ENCODE measurements at regions not wholly inside any gene's neighbourhood (a gene's known extent, or its start where the extent isn't known, plus 50 kb on each side); places are given as distances from the start of the nearest gene placed in this dataset.
"Not testable (repeated sequence)": the region's sequence is repeated elsewhere in the genome, so short reads cannot be mapped to it uniquely, and the experiment has no call there.

DNA sequence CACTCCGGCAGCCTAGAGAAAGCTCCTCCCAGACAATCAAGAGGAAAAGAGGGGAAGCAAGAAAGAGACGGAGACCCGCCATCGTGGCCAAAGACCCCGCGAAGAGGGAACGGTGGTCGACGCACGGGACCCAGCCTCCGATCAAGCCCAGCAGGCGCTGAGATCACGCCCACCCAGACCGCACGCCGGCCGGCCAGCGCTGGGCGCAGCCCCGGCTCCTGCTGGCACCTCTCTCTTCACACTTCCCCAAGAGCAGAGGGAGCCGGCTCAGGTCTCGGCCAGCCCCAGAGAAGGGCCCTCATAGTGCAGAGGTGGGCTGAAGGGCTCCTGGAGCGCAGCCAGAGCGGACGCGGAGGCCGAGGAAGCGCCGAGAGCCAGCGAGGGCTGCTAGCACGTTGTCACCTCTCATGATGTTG, 918.4 kb upstream of the ADAMTS5 start:
- H2AFZ ChIP-seq = no peak overlapping the region
- peaks cover 4% of the 10 kb centered on the region; the same call in 1 of the 3 replicates for H3K4me1 Mint-ChIP-seq
- H3K27me3 Mint-ChIP-seq (ENCODE audit: insufficient read depth, low read depth, poor library complexity) = peaks cover 2% of the 10 kb centered on the region
- no peak overlapping the region for H3K4me2 ChIP-seq
- H4K20me1 ChIP-seq (replicated peaks; ENCODE audit: insufficient read depth) = no peaks in the 10 kb centered on the region
- no peak for DNase-seq (ENCODE audit: low spot score)
- no peaks in the 10 kb centered on the region for H3K9me2 ChIP-seq (ENCODE audit: insufficient read depth)
- H3K9me3 Mint-ChIP-seq = peaks cover 5% of the 10 kb centered on the region; the same call in 1 of the 3 replicates
- no peak overlapping the region for H3K4me3 ChIP-seq
- H3K79me2 ChIP-seq (replicated peaks; ENCODE audit: insufficient read depth) = no peaks in the 10 kb centered on the region
- peaks cover 4% of the 10 kb centered on the region; the same call in 1 of the 2 replicates for H3K4me1 ChIP-seq (ENCODE audit: insufficient read depth)
- TF ChIP-seq STAT1 (IDR thresholded peaks at IDR 0.05; ENCODE audit: unreplicated experiment) (no peak), NANOG (IDR thresholded peaks at IDR 0.05; ENCODE audit: borderline replicate concordance) (no peak), ZNF331 (CRISPR knock-in tag; IDR thresholded peaks at IDR 0.05; ENCODE audit: low read depth) (no peak), JUNB (IDR thresholded peaks at IDR 0.05; ENCODE audit: unreplicated experiment) (no peak), CREB1 (CRISPR knock-in tag; IDR thresholded peaks at IDR 0.05; ENCODE audit: low read depth) (no peak), POLR2AphosphoS5 (IDR thresholded peaks at IDR 0.05; ENCODE audit: low read depth) (no peak), ZNF114 (CRISPR knock-in tag; IDR thresholded peaks at IDR 0.05) (no peak), EZH2phosphoT487 (IDR thresholded peaks at IDR 0.05; ENCODE audit: unreplicated experiment) (no peak)
- TF ChIP-seq, protein P1, sequence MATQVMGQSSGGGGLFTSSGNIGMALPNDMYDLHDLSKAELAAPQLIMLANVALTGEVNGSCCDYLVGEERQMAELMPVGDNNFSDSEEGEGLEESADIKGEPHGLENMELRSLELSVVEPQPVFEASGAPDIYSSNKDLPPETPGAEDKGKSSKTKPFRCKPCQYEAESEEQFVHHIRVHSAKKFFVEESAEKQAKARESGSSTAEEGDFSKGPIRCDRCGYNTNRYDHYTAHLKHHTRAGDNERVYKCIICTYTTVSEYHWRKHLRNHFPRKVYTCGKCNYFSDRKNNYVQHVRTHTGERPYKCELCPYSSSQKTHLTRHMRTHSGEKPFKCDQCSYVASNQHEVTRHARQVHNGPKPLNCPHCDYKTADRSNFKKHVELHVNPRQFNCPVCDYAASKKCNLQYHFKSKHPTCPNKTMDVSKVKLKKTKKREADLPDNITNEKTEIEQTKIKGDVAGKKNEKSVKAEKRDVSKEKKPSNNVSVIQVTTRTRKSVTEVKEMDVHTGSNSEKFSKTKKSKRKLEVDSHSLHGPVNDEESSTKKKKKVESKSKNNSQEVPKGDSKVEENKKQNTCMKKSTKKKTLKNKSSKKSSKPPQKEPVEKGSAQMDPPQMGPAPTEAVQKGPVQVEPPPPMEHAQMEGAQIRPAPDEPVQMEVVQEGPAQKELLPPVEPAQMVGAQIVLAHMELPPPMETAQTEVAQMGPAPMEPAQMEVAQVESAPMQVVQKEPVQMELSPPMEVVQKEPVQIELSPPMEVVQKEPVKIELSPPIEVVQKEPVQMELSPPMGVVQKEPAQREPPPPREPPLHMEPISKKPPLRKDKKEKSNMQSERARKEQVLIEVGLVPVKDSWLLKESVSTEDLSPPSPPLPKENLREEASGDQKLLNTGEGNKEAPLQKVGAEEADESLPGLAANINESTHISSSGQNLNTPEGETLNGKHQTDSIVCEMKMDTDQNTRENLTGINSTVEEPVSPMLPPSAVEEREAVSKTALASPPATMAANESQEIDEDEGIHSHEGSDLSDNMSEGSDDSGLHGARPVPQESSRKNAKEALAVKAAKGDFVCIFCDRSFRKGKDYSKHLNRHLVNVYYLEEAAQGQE (IDR thresholded peaks at IDR 0.05; ENCODE audit: unreplicated experiment) = no peak
- H3K27me3 ChIP-seq (ENCODE audit: insufficient read depth) = no peaks in the 10 kb centered on the region
- H3K4me3 Mint-ChIP-seq = no peak overlapping the region
- no peak for ATAC-seq
- H3F3A ChIP-seq (replicated peaks; ENCODE audit: low read depth) = no peaks in the 10 kb centered on the region
- H3K27ac ChIP-seq (ENCODE audit: low read depth) = no peak overlapping the region
- H3K27ac Mint-ChIP-seq = no peak overlapping the region
- H3K36me3 Mint-ChIP-seq (ENCODE audit: low read depth) = no peaks in the 10 kb centered on the region; the same call in 2 of the 3 replicates
- H3K36me3 ChIP-seq (ENCODE audit: insufficient read depth) = no peaks in the 10 kb centered on the region

DNA sequence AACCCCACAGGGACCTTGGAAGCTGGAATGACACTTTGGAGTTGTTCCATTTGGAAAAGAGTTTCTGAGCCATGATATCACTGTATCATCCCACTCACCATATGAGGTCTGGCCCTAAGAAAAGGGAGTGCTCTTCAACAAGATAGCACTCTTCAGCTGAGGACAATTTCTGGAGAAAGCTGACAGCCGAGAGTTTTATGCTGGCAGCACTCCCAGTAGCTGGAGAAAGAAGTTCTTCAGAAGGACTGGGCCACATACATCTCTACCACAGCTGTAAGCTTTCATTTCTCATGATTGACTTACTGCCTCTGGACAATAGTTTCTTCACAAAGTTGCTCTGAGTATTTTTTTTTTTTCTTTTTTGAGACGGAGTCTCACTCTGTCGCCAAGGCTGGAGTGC, 914.4 kb upstream of the ADAMTS5 start:
- DNase-seq (ENCODE audit: low spot score) = not testable (repeated sequence)

DNA sequence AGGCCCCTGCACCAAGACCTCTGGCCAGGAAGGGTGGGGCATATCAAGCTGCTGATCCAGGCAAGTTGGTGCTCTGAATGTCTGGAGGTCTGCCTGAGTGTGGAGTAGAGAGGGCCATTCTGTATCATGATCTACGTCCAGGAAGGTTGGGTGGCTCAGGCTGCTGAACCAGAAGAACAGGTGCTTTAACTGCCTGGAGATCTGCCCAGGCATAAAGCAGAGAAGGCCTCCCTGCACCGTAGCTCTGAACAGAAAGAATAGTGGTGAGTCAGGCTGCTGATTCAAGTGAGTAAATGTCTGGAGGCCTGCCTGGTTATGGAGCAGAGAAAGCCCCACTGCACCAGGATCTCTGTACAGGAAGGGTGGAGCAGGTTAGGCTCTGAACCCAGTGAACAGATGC, 905.5 kb upstream of the ADAMTS5 start:
- not testable (repeated sequence) for H3K36me3 ChIP-seq (ENCODE audit: insufficient read depth); H3K4me3 ChIP-seq; H2AFZ ChIP-seq; H3K4me3 Mint-ChIP-seq; H3K4me2 ChIP-seq; H3K9me2 ChIP-seq (ENCODE audit: insufficient read depth); H4K20me1 ChIP-seq (replicated peaks; ENCODE audit: insufficient read depth); H3K79me2 ChIP-seq (replicated peaks; ENCODE audit: insufficient read depth); H3K4me1 Mint-ChIP-seq; H3K27me3 ChIP-seq (ENCODE audit: insufficient read depth); H3K27me3 Mint-ChIP-seq (ENCODE audit: insufficient read depth, low read depth, poor library complexity); H3F3A ChIP-seq (replicated peaks; ENCODE audit: low read depth); DNase-seq (ENCODE audit: low spot score); H3K4me1 ChIP-seq (ENCODE audit: insufficient read depth); H3K27ac Mint-ChIP-seq; H3K27ac ChIP-seq (ENCODE audit: low read depth); ATAC-seq
- Mint-ChIP-seq H3K36me3 (ENCODE audit: low read depth) (peaks cover 24% of the 10 kb centered on the region), H3K9me3 (peaks cover 41% of the 10 kb centered on the region)

More for the DNA sequence above, 914.4 kb upstream of the ADAMTS5 start:
- not testable (repeated sequence) for H3K4me3 ChIP-seq; H3K4me1 ChIP-seq (ENCODE audit: insufficient read depth); H3K4me3 Mint-ChIP-seq; H3K4me2 ChIP-seq; H3K9me2 ChIP-seq (ENCODE audit: insufficient read depth); H3K27ac ChIP-seq (ENCODE audit: low read depth); H4K20me1 ChIP-seq (replicated peaks; ENCODE audit: insufficient read depth); H3F3A ChIP-seq (replicated peaks; ENCODE audit: low read depth); H3K27me3 ChIP-seq (ENCODE audit: insufficient read depth); H3K9me3 Mint-ChIP-seq; ATAC-seq; H3K4me1 Mint-ChIP-seq; H3K36me3 Mint-ChIP-seq (ENCODE audit: low read depth); H3K79me2 ChIP-seq (replicated peaks; ENCODE audit: insufficient read depth); H3K36me3 ChIP-seq (ENCODE audit: insufficient read depth); H3K27ac Mint-ChIP-seq; H2AFZ ChIP-seq; H3K27me3 Mint-ChIP-seq (ENCODE audit: insufficient read depth, low read depth, poor library complexity)

DNA sequence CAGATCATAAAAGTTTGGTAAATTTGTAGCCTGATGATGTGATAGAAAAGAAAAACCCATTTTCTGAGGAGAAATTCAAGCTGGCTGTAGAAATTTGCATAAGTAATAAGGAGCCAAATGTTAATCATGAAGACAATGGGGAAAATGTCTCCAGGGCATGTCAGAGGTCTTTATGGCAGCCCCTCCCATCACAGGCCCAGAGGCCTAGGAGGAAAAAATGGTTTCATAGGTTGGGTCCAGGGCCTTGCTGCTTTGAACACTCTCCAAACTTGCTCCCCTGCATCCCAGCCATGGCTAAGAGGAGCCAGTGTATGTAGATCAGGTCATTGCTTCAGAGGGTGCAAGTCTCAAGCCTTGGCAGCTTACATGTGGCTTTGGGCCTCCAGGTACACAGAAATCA, 903.9 kb upstream of the ADAMTS5 start:
- peaks cover 24% of the 10 kb centered on the region for H3K36me3 Mint-ChIP-seq (ENCODE audit: low read depth)
- H3K4me1 ChIP-seq (ENCODE audit: insufficient read depth); H3K27me3 ChIP-seq (ENCODE audit: insufficient read depth); H3K4me3 ChIP-seq; H3K9me2 ChIP-seq (ENCODE audit: insufficient read depth); DNase-seq (ENCODE audit: low spot score); H3K4me2 ChIP-seq; H3K27ac Mint-ChIP-seq; H2AFZ ChIP-seq; H3K36me3 ChIP-seq (ENCODE audit: insufficient read depth); H3K4me3 Mint-ChIP-seq; H3K27ac ChIP-seq (ENCODE audit: low read depth); H3K27me3 Mint-ChIP-seq (ENCODE audit: insufficient read depth, low read depth, poor library complexity); H3F3A ChIP-seq (replicated peaks; ENCODE audit: low read depth); H3K79me2 ChIP-seq (replicated peaks; ENCODE audit: insufficient read depth); ATAC-seq; H4K20me1 ChIP-seq (replicated peaks; ENCODE audit: insufficient read depth); H3K4me1 Mint-ChIP-seq: not testable (repeated sequence)
- H3K9me3 Mint-ChIP-seq = peaks cover 41% of the 10 kb centered on the region

Measured in GM23338 (cell line).